Neuronal stem cell (in vitro differentiated cells): ENCODE measurements at regions not wholly inside any gene's neighbourhood (a gene's known extent, or its start where the extent isn't known, plus 50 kb on each side); places are given as distances from the start of the nearest gene placed in this dataset.

Experiments
- DNase-seq: peaks from one replicate; pipeline ENCODE4 v3.0.0-alpha.2; 2013; ENCODE audit warnings: low spot score
- H2AFZ ChIP-seq: one replicate; pipeline ENCODE4 v1.6.1; 2013; ENCODE audit warnings: mild to moderate bottlenecking, low read length, inconsistent platforms
- H2AK5ac ChIP-seq: 2 replicates; pipeline ENCODE4 v1.6.1; 2013; ENCODE audit warnings: low read depth, mild to moderate bottlenecking, inconsistent platforms, low read length, moderate library complexity, mixed read lengths
- H2BK120ac ChIP-seq: 2 replicates; pipeline ENCODE4 v1.6.1; 2013; ENCODE audit warnings: low read depth, mild to moderate bottlenecking, inconsistent platforms, low read length, moderate library complexity, mixed read lengths
- H2BK12ac ChIP-seq: one replicate; pipeline ENCODE4 v1.6.1; 2013; ENCODE audit warnings: low read length, inconsistent platforms
- H2BK15ac ChIP-seq: 2 replicates; pipeline ENCODE4 v1.6.1; 2013; ENCODE audit warnings: mild to moderate bottlenecking, low read length, inconsistent platforms, mixed read lengths
- H2BK5ac ChIP-seq: one replicate; pipeline ENCODE4 v1.6.1; 2013; ENCODE audit warnings: inconsistent platforms, mild to moderate bottlenecking, low read length, moderate library complexity
- H3K14ac ChIP-seq: one replicate; pipeline ENCODE4 v1.6.1; 2013; ENCODE audit warnings: low read length, inconsistent platforms
- H3K18ac ChIP-seq: 2 replicates; pipeline ENCODE4 v1.6.1; 2013; ENCODE audit warnings: low read length, inconsistent platforms
- H3K23ac ChIP-seq: 2 replicates; pipeline ENCODE4 v1.6.1; 2013; ENCODE audit warnings: low read depth, mild to moderate bottlenecking, mixed read lengths, low read length, inconsistent platforms; ENCODE audit not compliant: poor library complexity
- H3K27ac ChIP-seq: replicated peaks from 3 replicates; pipeline ENCODE4 v1.5.1; 2013; ENCODE audit warnings: low read length, inconsistent platforms
- H3K27me3 ChIP-seq, 3 experiments: 2 replicates each; pipeline ENCODE4 v1.6.1; 2013; ENCODE audit warnings: low read length in 3 of 3, mild to moderate bottlenecking in 2 of 3, inconsistent platforms in 1 of 3, low read depth in 1 of 3, mixed read lengths in 1 of 3, moderate library complexity in 1 of 3; ENCODE audit not compliant: control insufficient read depth in 3 of 3, insufficient read depth in 3 of 3
- H3K36me3 ChIP-seq, 2 donors: replicated peaks in 1 of 2; 2 replicates each; pipeline ENCODE4 v1.6.1; 2013; ENCODE audit warnings: low read length in 2 of 2; ENCODE audit not compliant: control insufficient read depth in 2 of 2, insufficient read depth in 2 of 2
- H3K4ac ChIP-seq: 2 replicates; pipeline ENCODE4 v1.6.1; 2013; ENCODE audit warnings: inconsistent platforms, mild to moderate bottlenecking, low read length, moderate library complexity
- H3K4me1 ChIP-seq, 2 donors: 1 replicate in 1 of 2; 2 replicates in 1 of 2; pipeline ENCODE4 v1.6.1; 2013; ENCODE audit warnings: low read length in 2 of 2, low read depth in 1 of 2; ENCODE audit not compliant: control insufficient read depth in 2 of 2, insufficient read depth in 1 of 2
- H3K4me2 ChIP-seq: one replicate; pipeline ENCODE4 v1.6.1; 2013; ENCODE audit warnings: mild to moderate bottlenecking, low read length, inconsistent platforms; ENCODE audit not compliant: insufficient read depth, poor library complexity, severe bottlenecking
- H3K4me3 ChIP-seq, 2 donors: 2 replicates each; pipeline ENCODE4 v1.5.1; 2013; ENCODE audit warnings: low read length in 2 of 2, mild to moderate bottlenecking in 2 of 2, inconsistent platforms in 1 of 2, moderate library complexity in 1 of 2
- H3K79me1 ChIP-seq: one replicate; pipeline ENCODE4 v1.6.1; 2013; ENCODE audit warnings: low read depth, mild to moderate bottlenecking, inconsistent platforms, low read length, moderate library complexity
- H3K9ac ChIP-seq: one replicate; pipeline ENCODE4 v1.6.1; 2013; ENCODE audit warnings: mild to moderate bottlenecking, low read depth, low read length, inconsistent platforms; ENCODE audit not compliant: poor library complexity
- H3K9me3 ChIP-seq, 2 donors: replicated peaks in 1 of 2; 2 replicates each; pipeline versions ENCODE3 to v1.6.1; 2013; ENCODE audit warnings: low read length in 2 of 2, mild to moderate bottlenecking in 2 of 2, inconsistent platforms in 1 of 2, low read depth in 1 of 2, mixed read lengths in 1 of 2, moderate library complexity in 1 of 2; ENCODE audit not compliant: control insufficient read depth in 2 of 2, insufficient read depth in 1 of 2
- H4K8ac ChIP-seq: one replicate; pipeline ENCODE4 v1.6.1; 2013; ENCODE audit warnings: low read depth, mild to moderate bottlenecking, inconsistent platforms, low read length, moderate library complexity
- H4K91ac ChIP-seq: one replicate; pipeline ENCODE4 v1.6.1; 2013; ENCODE audit warnings: low read length, low read depth, mild to moderate bottlenecking, inconsistent platforms; ENCODE audit not compliant: poor library complexity
- WGBS, 2 donors: extraction: QIAGEN DNeasy Blood & Tissue Kit; methylation state at CpG; one replicate each; pipeline ENCODE4 v1.1.7; 2013; ENCODE audit warnings: missing lambda C conversion rate in 2 of 2, mixed read lengths in 1 of 2; ENCODE audit not compliant: insufficient read length in 2 of 2, insufficient replicate concordance in 1 of 2; ENCODE audit errors: extremely low coverage in 2 of 2; 5-methylcytosine and 5-hydroxymethylcytosine counted together

GRCh38 chr10:31587691-31588090 lies 268.7 kb downstream of the ZEB1 start:
- no CpG with 5 or more reads among the region's 9 CpGs for whole genome bisulfite sequencing, 2 donors
- H3K9ac ChIP-seq = no peak overlapping the region
- no peak overlapping the region for H3K18ac ChIP-seq

DNA sequence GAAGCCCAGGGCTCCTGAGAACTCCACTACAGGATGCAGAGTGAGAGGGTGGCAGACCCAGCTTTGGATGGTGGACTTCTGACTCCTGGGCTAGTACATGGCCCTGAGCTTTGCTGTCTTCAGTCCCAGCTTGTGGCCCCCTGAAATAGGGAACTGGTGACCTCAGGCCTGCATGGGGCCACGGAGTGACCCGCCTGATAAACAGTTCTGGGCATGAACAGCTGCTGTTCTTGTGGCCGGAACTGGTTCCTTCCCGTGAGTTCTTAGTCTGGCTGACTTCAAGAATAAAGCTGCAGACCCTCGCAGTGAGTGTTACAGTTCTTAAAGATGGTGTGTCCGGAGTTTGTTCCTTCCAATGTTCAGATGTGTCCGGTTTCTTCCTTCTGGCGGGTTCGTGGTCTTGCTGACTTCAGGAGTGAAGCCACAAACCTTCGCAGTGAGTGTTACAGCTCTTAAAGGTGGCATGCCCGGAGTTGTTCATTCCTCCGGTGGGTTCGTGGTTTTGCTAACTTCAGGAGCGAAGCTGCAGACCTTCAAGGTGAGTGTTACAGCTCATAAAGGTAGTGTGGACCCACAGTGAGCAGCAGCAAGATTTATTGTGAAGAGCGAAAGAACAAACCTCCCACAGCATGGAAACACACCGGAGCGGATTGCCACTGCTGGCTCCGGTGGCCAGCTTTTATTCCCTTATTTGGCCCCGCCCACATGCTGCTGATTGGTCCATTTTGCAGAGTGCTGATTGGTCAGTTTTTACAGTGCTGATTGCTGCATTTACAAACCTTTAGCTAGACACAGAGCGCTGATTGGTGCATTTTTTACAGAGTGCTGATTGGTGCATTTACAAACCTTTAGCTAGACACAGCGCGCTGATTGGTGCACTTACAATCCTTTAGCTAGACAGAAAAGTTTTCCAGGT lies 268.0 kb downstream of the ZEB1 start:
- no peaks in the 10 kb centered on the region for H3K36me3 ChIP-seq
- no peak overlapping the region for H4K8ac ChIP-seq
- no peak overlapping the region for H2AK5ac ChIP-seq
- no peak overlapping the region for H3K9ac ChIP-seq
- peaks cover 0 to 6% of the 10 kb centered on the region in 2 donors for H3K9me3 ChIP-seq
- H2BK120ac ChIP-seq = no peak overlapping the region
- no peak overlapping the region for H3K23ac ChIP-seq
- H3K4me1 ChIP-seq = peaks cover 0 to 7% of the 10 kb centered on the region in 2 donors
- H3K4me3 ChIP-seq = no peak overlapping the region
- DNase-seq = no peak
- H4K91ac ChIP-seq = no peak overlapping the region
- no peak overlapping the region for H2BK5ac ChIP-seq
- no peak overlapping the region for H3K27ac ChIP-seq
- no peak overlapping the region for H3K4ac ChIP-seq
- no peak overlapping the region for H3K18ac ChIP-seq
- H2BK15ac ChIP-seq = no peak overlapping the region
- H2BK12ac ChIP-seq = no peak overlapping the region
- H3K79me1 ChIP-seq = no peaks in the 10 kb centered on the region
- no peak overlapping the region for H2AFZ ChIP-seq
- H3K27me3 ChIP-seq = no peaks in the 10 kb centered on the region
- no CpG with 5 or more reads among the region's 22 CpGs for WGBS, 2 donors
- H3K4me2 ChIP-seq = no peak overlapping the region
- no peak overlapping the region for H3K14ac ChIP-seq

More at GRCh38 chr10:31587691-31588090, 268.7 kb downstream of the ZEB1 start:
- Histone ChIP-seq H2AFZ (no peak overlapping the region), H3K4me2 (no peak overlapping the region), H2AK5ac (no peak overlapping the region), H3K36me3 (no peaks in the 10 kb centered on the region), H3K27me3 (no peaks in the 10 kb centered on the region), H3K79me1 (no peaks in the 10 kb centered on the region), H2BK15ac (no peak overlapping the region), H3K4me1 (peaks cover 0 to 7% of the 10 kb centered on the region in 2 donors), H2BK5ac (no peak overlapping the region), H2BK12ac (no peak overlapping the region), H3K23ac (no peak overlapping the region), H3K4ac (no peak overlapping the region), H4K8ac (no peak overlapping the region), H3K14ac (no peak overlapping the region), H3K9me3 (peaks cover 3 to 8% of the 10 kb centered on the region in 2 donors), H4K91ac (no peak overlapping the region), H3K27ac (no peak overlapping the region), H3K4me3 (no peak overlapping the region), H2BK120ac (no peak overlapping the region)
- no peak for DNase-seq

GRCh38 chr10:31584876-31585275 lies 265.9 kb downstream of the ZEB1 start:
- no peak overlapping the region for H3K18ac ChIP-seq
- no peaks in the 10 kb centered on the region for H3K27me3 ChIP-seq
- peaks cover 0 to 7% of the 10 kb centered on the region in 2 donors for H3K4me1 ChIP-seq
- no peak overlapping the region for H4K91ac ChIP-seq
- no peak overlapping the region for H2BK120ac ChIP-seq
- H3K23ac ChIP-seq = no peak overlapping the region
- H3K4ac ChIP-seq = no peak overlapping the region
- H2AK5ac ChIP-seq = peak overlapping the region; percentile 59
- H2BK15ac ChIP-seq = no peak overlapping the region
- no peak overlapping the region for H3K9ac ChIP-seq
- no peak overlapping the region for H2BK12ac ChIP-seq
- no CpG with 5 or more reads among the region's 6 CpGs for WGBS, 2 donors
- no peak overlapping the region for H3K27ac ChIP-seq
- H4K8ac ChIP-seq = no peak overlapping the region
- H3K4me2 ChIP-seq = no peak overlapping the region
- H3K14ac ChIP-seq = no peak overlapping the region
- no peak overlapping the region for H2AFZ ChIP-seq
- H3K36me3 ChIP-seq = no peaks in the 10 kb centered on the region
- no peak for DNase-seq
- H3K9me3 ChIP-seq = peaks cover 0 to 3% of the 10 kb centered on the region in 2 donors
- no peaks in the 10 kb centered on the region for H3K79me1 ChIP-seq
- H2BK5ac ChIP-seq = no peak overlapping the region
- no peak overlapping the region for H3K4me3 ChIP-seq

DNA sequence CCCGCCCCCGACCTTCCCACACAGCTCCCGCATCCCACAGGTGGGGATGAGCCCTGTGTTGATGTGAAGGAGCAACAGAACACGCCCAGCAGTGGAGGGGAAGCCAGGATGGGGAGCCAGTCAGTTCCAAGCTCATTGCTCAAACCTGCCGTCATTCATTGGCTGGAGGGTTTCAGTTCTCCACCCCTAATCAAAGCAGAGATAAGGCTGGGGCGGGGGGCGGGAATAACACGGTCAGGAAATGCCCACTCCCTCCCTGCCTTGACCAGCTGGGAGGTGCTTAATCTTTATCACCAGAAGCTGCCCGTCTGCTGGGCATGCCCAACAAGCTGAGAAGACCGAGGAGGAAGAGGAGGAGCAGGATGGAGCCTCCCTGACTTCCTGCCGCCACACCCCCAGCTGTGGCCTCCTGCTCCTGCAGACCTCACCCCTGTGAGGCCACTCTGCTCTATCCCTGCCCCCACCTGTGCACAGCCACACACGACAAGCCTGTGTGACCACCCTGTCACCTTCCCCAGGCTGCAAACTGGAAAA lies 265.1 kb downstream of the ZEB1 start:
- Histone ChIP-seq H2BK5ac (no peak overlapping the region), H3K4me1 (peaks cover 0 to 7% of the 10 kb centered on the region in 2 donors), H3K14ac (no peak overlapping the region), H3K9ac (no peak overlapping the region), H3K4ac (no peak overlapping the region), H2AK5ac (no peak overlapping the region), H4K91ac (no peak overlapping the region), H3K36me3 (no peaks in the 10 kb centered on the region), H3K79me1 (no peaks in the 10 kb centered on the region), H2BK12ac (no peak overlapping the region), H2BK15ac (no peak overlapping the region), H2AFZ (peak overlapping the region; percentile 37), H2BK120ac (no peak overlapping the region), H4K8ac (peak overlapping the region; percentile 49), H3K4me2 (no peak overlapping the region), H3K27me3 (no peaks in the 10 kb centered on the region), H3K27ac (no peak overlapping the region), H3K18ac (peak overlapping the region; percentile 86), H3K9me3 (peaks cover 1 to 3% of the 10 kb centered on the region in 2 donors), H3K23ac (no peak overlapping the region), H3K4me3 (no peak overlapping the region)
- no CpG with 5 or more reads among the region's 12 CpGs for WGBS, 2 donors
- DNase-seq = no peak
